OCI-LY3 (cell line): ENCODE measurements at regions not wholly inside any gene's neighbourhood (a gene's known extent, or its start where the extent isn't known, plus 50 kb on each side); places are given as distances from the start of the nearest gene placed in this dataset.

Experiments
- EZH2phosphoT487 ChIP-seq: fragments of 200-600 bp; shearing (Covaris generic); IDR thresholded peaks from 2 replicates; pipeline ENCODE4 v1.6.1; 2018; ENCODE audit warnings: antibody characterized with exemption, mixed run types, low read depth
- TF ChIP-seq, protein P1 (sequence below): fragments of 200-600, 300-600 bp; sonication (generic); IDR thresholded peaks from 2 replicates; pipeline ENCODE4 v1.5.1; 2014; ENCODE audit warnings: antibody characterized with exemption, low read length, low read depth

- TF ChIP-seq, protein P1, sequence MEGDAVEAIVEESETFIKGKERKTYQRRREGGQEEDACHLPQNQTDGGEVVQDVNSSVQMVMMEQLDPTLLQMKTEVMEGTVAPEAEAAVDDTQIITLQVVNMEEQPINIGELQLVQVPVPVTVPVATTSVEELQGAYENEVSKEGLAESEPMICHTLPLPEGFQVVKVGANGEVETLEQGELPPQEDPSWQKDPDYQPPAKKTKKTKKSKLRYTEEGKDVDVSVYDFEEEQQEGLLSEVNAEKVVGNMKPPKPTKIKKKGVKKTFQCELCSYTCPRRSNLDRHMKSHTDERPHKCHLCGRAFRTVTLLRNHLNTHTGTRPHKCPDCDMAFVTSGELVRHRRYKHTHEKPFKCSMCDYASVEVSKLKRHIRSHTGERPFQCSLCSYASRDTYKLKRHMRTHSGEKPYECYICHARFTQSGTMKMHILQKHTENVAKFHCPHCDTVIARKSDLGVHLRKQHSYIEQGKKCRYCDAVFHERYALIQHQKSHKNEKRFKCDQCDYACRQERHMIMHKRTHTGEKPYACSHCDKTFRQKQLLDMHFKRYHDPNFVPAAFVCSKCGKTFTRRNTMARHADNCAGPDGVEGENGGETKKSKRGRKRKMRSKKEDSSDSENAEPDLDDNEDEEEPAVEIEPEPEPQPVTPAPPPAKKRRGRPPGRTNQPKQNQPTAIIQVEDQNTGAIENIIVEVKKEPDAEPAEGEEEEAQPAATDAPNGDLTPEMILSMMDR, result no peak
- TF ChIP-seq EZH2phosphoT487, result no peak
Measured at GRCh38 chr11:100592619-100593260, 94.3 kb upstream of the ARHGAP42 start.
